ENCODE measurements at regions not wholly inside any gene's neighbourhood (a gene's known extent, or its start where the extent isn't known, plus 50 kb on each side); places are given as distances from the start of the nearest gene placed in this dataset.

DNA sequence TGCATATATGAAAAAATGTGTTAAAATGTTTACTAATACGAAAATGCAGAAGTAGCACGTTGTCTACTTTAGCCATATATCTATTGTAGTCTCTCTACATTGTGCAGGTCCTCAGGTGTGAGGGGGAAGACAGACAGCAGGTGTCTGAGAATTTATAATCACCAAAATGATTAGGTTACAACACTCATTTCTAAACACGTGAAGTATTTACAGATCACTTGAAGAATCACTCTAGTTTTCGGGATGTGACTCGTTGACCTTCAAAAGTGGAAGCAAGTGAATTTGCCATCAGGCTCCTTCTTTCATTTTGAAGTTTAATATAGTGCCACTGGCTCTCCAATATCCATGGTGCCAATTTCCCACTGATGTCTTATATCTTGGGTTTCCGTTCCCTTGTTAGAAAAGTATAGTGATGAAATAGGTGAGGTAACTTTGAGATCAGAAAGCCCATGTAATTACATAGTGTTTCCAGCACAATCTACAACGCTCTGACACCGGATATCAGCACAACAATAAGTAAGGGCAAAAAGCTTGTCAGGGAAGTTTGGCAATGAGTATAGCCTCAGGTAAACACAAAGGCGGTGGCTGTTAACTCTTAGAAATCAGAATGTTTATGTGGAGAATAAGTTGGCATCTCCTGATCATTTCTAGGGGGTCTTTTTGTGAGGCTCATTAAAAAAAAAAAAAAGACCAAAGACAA, 57.5 kb upstream of the SP4 start:
- TF ChIP-seq, protein P1, sequence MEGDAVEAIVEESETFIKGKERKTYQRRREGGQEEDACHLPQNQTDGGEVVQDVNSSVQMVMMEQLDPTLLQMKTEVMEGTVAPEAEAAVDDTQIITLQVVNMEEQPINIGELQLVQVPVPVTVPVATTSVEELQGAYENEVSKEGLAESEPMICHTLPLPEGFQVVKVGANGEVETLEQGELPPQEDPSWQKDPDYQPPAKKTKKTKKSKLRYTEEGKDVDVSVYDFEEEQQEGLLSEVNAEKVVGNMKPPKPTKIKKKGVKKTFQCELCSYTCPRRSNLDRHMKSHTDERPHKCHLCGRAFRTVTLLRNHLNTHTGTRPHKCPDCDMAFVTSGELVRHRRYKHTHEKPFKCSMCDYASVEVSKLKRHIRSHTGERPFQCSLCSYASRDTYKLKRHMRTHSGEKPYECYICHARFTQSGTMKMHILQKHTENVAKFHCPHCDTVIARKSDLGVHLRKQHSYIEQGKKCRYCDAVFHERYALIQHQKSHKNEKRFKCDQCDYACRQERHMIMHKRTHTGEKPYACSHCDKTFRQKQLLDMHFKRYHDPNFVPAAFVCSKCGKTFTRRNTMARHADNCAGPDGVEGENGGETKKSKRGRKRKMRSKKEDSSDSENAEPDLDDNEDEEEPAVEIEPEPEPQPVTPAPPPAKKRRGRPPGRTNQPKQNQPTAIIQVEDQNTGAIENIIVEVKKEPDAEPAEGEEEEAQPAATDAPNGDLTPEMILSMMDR (IDR thresholded peaks at IDR 0.05), result no peak
- TF ChIP-seq POLR2AphosphoS5 (IDR thresholded peaks at IDR 0.05), result no peak
- TF ChIP-seq POLR2A (IDR thresholded peaks at IDR 0.05), result no peak

Data from gastroesophageal sphincter (tissue), 3 donors.